Hematopoietic multipotent progenitor cell treated with erythropoietin and hydrocortisone succinate and interleukin-3 and kit ligand, for 4 days (in vitro differentiated cells): ENCODE measurements at regions not wholly inside any gene's neighbourhood (a gene's known extent, or its start where the extent isn't known, plus 50 kb on each side); places are given as distances from the start of the nearest gene placed in this dataset.
A peak's percentile ranks its signal among the peaks of the same experiment; 100 is the strongest.

ENCODE experiments used
- DNase-seq: peaks from one replicate; pipeline ENCODE4 v3.0.0-alpha.2; 2015

- no peak for DNase-seq
Measured at GRCh38 chr1:72734415-72734814, 452.1 kb upstream of the NEGR1 start.

- DNase-seq = no peak
Measured at GRCh38 chr1:72724951-72725861, 442.9 kb upstream of the NEGR1 start.

- DNase-seq = no peak
Measured at GRCh38 chr1:72705921-72706320, 423.6 kb upstream of the NEGR1 start.

- DNase-seq = no peak
Measured at GRCh38 chr1:72704841-72705477, 422.6 kb upstream of the NEGR1 start.

GRCh38 chr1:72697410-72697809 lies 415.1 kb upstream of the NEGR1 start:
- no peak for DNase-seq

DNA sequence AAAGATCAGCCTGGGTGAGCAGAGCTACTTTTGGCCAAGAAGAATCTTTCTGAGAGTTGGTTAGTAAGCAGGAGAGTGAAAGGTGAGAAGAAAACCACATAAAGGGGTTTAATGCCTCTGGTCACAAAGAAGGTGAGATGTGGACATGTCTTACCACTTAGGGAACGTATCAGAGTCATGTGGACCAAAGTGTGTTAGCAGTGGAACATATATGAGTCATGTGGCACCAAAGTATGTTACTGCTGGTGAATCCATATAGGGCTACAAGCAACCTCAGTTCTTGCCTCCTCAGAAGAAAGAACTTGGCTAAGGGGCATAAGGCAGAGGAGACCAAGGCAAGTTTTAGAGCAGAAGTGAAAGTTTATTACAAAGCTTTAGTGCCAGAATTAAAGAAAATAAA lies 411.6 kb upstream of the NEGR1 start:
- DNase-seq = no peak

DNA sequence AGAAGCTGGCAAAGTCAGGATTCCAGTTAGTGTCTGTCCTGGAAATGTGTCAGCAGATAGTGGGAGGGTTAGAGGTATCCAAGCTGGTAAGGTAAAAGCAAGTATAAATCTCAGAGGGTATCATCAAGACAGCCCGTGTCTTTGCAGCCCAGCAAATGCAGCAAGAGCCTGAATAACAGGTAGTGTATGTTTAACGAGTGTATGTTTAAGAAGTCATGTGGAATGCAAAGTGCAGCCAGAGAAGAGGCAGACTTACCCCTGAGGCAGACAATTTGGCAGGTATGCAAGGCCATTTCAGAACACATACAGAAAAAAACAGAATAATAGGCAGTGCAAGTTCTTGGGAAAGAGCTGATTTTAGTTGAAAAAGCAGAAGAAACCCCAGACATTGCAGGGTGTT lies 411.0 kb upstream of the NEGR1 start:
- no peak for DNase-seq

DNA sequence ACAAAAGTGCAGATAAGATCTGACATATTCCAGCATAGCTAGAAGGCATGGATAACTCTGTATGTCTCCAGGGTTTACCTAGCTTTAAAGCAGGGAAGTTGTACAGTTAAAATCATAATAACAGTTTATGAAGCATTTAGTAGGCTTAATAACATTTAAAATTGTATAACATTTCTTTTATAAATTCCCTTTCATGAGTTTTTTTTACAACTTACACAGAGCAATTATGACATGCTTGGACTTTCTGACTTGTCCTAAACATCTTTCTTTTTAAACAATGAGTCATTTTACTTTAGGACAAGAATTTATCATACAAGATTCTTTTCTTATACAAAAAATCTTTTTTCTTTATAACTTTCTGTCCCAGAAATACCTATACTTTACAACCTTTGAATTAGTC lies 408.5 kb upstream of the NEGR1 start:
- DNase-seq = no peak

DNA sequence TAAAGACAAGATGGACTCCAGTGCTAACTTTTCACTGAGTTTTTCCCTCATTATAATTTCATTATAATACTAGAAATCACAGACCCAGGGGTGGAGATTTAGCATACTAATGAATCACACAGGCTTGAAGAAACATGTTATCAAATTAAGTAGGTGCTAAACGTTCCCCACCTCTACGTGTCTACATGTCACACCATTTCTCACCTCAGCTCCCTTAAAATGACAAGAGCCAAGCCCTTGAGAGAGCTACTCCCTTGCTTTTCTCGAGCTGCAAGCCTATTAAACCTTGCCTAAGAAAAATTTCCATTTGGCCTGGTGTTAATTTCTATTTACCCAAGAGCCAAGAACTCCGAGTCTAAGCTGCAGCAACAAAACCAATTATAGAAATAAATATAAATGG lies 396.3 kb upstream of the NEGR1 start:
- no peak for DNase-seq

DNA sequence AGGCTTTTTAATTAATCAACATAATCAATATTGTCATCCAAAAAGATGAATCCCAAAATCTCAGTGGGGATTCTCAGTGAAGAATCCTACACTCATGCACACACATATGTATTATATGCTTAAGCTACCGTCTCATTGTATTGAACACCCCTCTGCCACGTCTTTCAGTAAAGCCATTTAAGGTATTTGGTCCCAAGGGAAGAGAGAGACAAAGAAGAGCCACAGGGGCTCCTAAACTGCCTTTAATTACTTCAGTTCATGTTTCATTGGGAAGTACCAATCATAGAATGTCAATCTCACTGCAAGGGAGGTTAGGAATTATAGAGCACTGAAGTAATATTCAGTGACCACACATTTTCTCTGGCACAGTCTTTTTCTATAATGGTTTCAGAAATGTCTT lies 388.6 kb upstream of the NEGR1 start:
- no peak for DNase-seq

GRCh38 chr1:72662918-72663317 lies 380.6 kb upstream of the NEGR1 start:
- DNase-seq = no peak

GRCh38 chr1:72650843-72651435 lies 368.6 kb upstream of the NEGR1 start:
- no peak for DNase-seq

GRCh38 chr1:72649991-72650390 lies 367.7 kb upstream of the NEGR1 start:
- no peak for DNase-seq

DNA sequence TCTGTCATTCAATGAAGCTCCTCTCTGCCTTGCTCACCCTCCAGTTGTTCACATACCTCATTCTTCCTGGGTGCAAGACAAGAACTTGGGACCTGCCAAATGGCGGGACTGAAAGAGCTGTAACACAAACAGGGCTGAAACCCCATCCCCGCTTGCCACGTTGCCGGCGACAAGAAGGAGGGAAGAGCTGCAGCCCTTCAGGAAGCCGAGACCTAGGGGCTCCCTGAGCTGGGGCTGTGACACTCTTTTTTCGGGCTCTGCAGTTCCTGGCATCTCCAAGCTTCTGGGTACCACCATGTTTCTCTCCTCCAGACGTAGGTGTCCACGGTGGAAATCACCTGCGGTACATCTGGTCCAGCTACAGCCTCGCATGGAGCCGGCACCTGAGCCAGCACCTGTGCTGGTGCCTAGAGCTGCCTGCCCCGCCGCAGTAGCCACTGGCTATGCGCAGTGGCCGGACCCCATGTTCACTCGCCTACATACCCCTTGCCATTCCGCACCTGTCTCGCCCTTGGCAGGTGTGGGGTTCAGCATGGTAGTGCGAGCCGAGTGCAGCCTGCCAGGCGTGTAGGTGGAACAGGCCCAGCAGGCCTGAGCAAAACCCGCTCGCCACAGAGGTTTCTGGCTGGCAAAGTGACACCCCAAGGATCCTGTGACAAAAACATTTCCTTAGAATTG lies 367.0 kb upstream of the NEGR1 start:
- DNase-seq = no peak

- DNase-seq = no peak
Measured at GRCh38 chr1:72648465-72648864, 366.1 kb upstream of the NEGR1 start.

GRCh38 chr1:72643142-72643541 lies 360.8 kb upstream of the NEGR1 start:
- DNase-seq = no peak

DNA sequence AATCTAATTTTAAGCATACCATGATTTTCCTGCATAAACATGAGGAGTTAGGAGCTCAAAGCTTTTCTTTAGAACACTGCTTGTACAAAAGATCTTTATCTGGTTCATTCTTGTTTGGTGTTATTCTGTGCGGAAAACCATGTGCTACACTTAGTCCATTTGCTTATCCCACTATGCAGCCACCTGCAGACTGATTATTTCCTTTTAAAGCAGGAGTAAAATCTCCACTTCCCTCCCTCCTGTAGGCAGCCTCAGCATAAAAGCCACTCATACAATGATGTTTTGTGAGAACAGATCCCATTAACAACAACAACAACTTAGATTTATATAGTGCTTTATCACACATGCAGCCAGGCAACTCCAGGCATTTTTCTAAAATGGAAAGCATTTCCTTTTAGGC lies 355.3 kb upstream of the NEGR1 start:
- DNase-seq = no peak

DNA sequence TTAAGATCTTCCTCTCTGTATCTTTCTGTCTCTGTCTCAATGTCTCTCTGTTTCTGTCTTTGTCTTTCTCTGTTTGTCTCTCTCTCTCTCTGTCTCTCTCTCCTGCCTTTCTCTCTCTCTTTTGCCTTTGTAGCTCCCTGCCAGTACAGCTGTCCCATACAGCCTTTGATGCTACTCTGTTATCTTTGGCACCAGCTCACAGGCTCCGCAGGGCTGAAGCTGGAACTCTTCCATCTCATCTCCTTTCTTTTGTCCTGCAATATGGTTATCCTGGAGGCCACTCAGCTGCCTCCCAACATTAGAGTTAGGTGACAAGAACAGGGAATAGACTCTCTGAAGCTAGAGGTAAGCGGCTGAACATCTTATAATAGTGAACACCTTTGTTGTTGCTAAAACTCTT lies 354.3 kb upstream of the NEGR1 start:
- no peak for DNase-seq

GRCh38 chr1:72635719-72636118 lies 353.4 kb upstream of the NEGR1 start:
- peak; percentile 68 for DNase-seq

GRCh38 chr1:72634946-72635345 lies 352.6 kb upstream of the NEGR1 start:
- no peak for DNase-seq

DNA sequence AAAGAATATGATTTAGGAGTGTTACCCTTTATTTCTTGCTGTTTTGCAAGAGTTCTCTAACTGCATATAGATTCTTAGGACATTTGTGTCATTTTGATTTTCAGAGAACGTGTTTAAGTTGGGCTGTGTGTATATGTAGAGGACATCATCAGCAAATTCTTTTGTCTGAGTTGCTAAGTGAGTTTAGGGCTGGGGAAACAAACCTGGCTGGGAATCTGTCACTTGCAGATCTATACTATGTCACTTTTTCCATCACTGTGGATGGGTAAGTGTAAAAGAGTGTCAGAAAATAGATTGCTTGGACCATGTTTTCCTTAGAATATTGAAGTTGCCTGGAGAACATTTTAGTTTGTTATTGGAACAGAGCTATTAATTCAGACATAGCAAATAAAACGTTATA lies 349.1 kb upstream of the NEGR1 start:
- no peak for DNase-seq

GRCh38 chr1:72623299-72623708 lies 341.0 kb upstream of the NEGR1 start:
- peak; percentile 83 for DNase-seq

DNA sequence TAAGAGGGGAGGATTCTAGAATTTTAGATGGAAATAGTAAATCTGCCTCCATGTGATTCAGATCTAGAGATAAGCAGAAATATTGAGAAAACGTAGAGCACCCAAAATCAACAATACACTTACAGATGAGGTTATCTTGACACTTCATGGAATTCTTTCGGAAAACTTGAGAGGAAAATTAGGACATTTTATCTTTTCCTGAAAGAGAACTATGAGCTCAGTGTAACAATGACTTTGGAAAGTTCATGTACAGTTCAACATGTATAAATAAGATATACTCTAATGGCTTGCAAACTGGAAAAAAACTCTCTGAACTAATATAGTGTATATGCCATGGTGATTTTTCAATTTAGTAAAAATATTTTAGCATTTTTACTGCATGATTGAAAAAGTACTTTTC lies 338.1 kb upstream of the NEGR1 start:
- DNase-seq = no peak
